ENCODE measurements at regions not wholly inside any gene's neighbourhood (a gene's known extent, or its start where the extent isn't known, plus 50 kb on each side); places are given as distances from the start of the nearest gene placed in this dataset.

GRCh38 chr18:29912351-29912750 is 1130.2 kb downstream of the DSC3 start (continued):
- TF ChIP-seq POGZ (CRISPR knock-in tag; IDR thresholded peaks at IDR 0.05) = no peak
- TF ChIP-seq CC2D1A (CRISPR knock-in tag; IDR thresholded peaks at IDR 0.05) = no peak
- TF ChIP-seq ZNF720 (CRISPR knock-in tag; IDR thresholded peaks at IDR 0.05) = no peak
- TF ChIP-seq CCAR2 (optimal IDR thresholded peaks at IDR 0.05; ENCODE audit: low read depth, low read length) = no peak
- no peak for TF ChIP-seq FOXC1 (CRISPR knock-in tag; IDR thresholded peaks at IDR 0.05; ENCODE audit: borderline replicate concordance)

- Histone ChIP-seq H3K27me3 (ENCODE audit: control insufficient read depth in 1 of 2, insufficient read depth in 2 of 2, low read length in 2 of 2) (no peaks in the 10 kb centered on the region; a peak in 1 of 5 replicates), H3K79me2 (ENCODE audit: insufficient read depth, low read length) (no peaks in the 10 kb centered on the region), H3K9ac (ENCODE audit: insufficient read depth, low read depth, low read length) (no peak overlapping the region), H2AFZ (ENCODE audit: low read length) (no peak overlapping the region), H3K4me2 (ENCODE audit: low read depth, low read length) (no peak overlapping the region), H3K9me3 (ENCODE audit: low read length) (no peaks in the 10 kb centered on the region), H3K27ac (ENCODE audit: extremely low read length, insufficient read depth, low read length) (no peak overlapping the region), H3K4me3 (replicated peaks in 1 of 3; ENCODE audit: insufficient read depth in 1 of 3, low read depth in 2 of 3, low read length in 3 of 3) (no peak overlapping the region), H4K20me1 (ENCODE audit: insufficient read depth, low read length) (no peaks in the 10 kb centered on the region), H3K36me3 (replicated peaks in 1 of 2; ENCODE audit: control insufficient read depth in 1 of 2, insufficient read depth in 2 of 2, low read length in 2 of 2) (no peaks in the 10 kb centered on the region), H3K4me1 (ENCODE audit: insufficient read depth, low read length) (no peaks in the 10 kb centered on the region)
- TF ChIP-seq CTCF (CRISPR knock-in tag; IDR thresholded peaks at IDR 0.05) (0 out of 2 replicates have a peak, but pooled peaks have one; percentile 23), RAD21 (CRISPR knock-in tag; IDR thresholded peaks at IDR 0.05) (no peak)
- FAIRE-seq (no peak), ATAC-seq (no peak), DNase-seq (ENCODE audit: low spot score) (no peak)
- intact Hi-C loops (cut with micrococcal nuclease; ENCODE audit: unreplicated experiment) (loop anchor here (5.0 kb wide), 1 partner anchor 389 kb away; no protein-coding TSS in a partner anchor), in situ Hi-C loops (cut with HindIII; ENCODE audit: extremely low pct_ligation_motif_present, low pct_unique_long_range_greater_than_20kb) (no loop called here)
- 18% methylated on average over 2 of the region's 2 CpGs for WGBS (ENCODE audit: low lambda C conversion rate)
- ChIA-PET POLR2A (no interaction called here), CTCF (ENCODE audit: low intra/inter-chr PET ratio, low total read pairs) (interaction anchor here (1.3 kb wide), 1 partner anchor 388 kb away, joined by 6 read pairs; no protein-coding TSS in a partner anchor)
- BruUV-seq (replicated peaks) = no TSS peak
Measured at GRCh38 chr18:29892960-29893558, 1149.5 kb downstream of the DSC3 start.
